OCI-LY7 (cell line): ENCODE measurements at regions not wholly inside any gene's neighbourhood (a gene's known extent, or its start where the extent isn't known, plus 50 kb on each side); places are given as distances from the start of the nearest gene placed in this dataset.
"Not testable (repeated sequence)": the region's sequence is repeated elsewhere in the genome, so short reads cannot be mapped to it uniquely, and the experiment has no call there.

ENCODE experiments used
- EZH2phosphoT487 ChIP-seq: fragments of 200-600 bp; sonication (generic); IDR thresholded peaks from 2 replicates; pipeline ENCODE4 v1.6.1; 2018; ENCODE audit warnings: low read depth, borderline replicate concordance, mild to moderate bottlenecking, mixed run types, antibody characterized with exemption, low read length, moderate library complexity, mixed read lengths
- TF ChIP-seq, protein P1 (sequence below): fragments of 200-600 bp; sonication (generic); conservative IDR thresholded peaks from 2 replicates; pipeline ENCODE4 v1.5.1; 2014; ENCODE audit warnings: mild to moderate bottlenecking, antibody characterized with exemption, low read length, moderate library complexity, mixed read lengths

DNA sequence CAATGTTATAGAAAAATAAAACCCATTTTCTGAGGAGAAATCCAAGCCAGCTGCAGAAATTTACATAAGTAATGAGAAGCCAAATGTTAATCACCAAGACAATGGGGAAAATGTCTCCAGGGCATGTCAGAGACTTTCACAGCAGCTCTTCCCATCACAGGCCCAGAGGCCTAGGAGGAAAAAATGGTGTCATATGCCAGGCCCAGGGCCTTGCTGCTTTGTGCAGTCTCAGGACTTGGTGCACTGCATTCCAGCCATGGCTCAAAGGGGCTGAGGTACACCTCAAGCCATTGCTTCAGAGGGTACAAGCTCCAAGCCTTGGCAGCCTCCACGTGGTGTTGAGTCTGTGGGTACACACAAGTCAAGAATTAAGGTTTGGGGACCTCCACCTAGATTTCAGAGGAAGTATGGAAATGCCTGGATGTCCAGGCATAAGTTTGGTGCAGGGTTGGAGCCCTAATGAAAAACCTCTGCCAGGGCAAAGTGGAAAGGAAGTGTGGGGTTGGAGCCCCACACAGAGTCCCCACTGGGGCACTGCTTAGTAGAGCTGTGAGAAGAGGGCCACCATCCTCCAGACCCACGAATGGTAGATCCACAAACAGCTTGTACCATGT lies 163.0 kb downstream of the THBS2 start:
- TF ChIP-seq, protein P1, sequence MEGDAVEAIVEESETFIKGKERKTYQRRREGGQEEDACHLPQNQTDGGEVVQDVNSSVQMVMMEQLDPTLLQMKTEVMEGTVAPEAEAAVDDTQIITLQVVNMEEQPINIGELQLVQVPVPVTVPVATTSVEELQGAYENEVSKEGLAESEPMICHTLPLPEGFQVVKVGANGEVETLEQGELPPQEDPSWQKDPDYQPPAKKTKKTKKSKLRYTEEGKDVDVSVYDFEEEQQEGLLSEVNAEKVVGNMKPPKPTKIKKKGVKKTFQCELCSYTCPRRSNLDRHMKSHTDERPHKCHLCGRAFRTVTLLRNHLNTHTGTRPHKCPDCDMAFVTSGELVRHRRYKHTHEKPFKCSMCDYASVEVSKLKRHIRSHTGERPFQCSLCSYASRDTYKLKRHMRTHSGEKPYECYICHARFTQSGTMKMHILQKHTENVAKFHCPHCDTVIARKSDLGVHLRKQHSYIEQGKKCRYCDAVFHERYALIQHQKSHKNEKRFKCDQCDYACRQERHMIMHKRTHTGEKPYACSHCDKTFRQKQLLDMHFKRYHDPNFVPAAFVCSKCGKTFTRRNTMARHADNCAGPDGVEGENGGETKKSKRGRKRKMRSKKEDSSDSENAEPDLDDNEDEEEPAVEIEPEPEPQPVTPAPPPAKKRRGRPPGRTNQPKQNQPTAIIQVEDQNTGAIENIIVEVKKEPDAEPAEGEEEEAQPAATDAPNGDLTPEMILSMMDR, result not testable (repeated sequence)
- not testable (repeated sequence) for TF ChIP-seq EZH2phosphoT487
